HG03064 (cell line): ENCODE measurements at regions not wholly inside any gene's neighbourhood (a gene's known extent, or its start where the extent isn't known, plus 50 kb on each side); places are given as distances from the start of the nearest gene placed in this dataset.

Source experiments
- ATAC-seq: cut with Tn5 transposase; IDR thresholded peaks from one replicate; pipeline ENCODE4 v1.9.1; 2021; ENCODE audit warnings: low read depth; ENCODE audit not compliant: unreplicated experiment

GRCh38 chr12:38985961-38986360 is 80.6 kb upstream of the CPNE8 start:
- ATAC-seq: no peak

GRCh38 chr12:38984388-38984787 is 79.0 kb upstream of the CPNE8 start:
- ATAC-seq: no peak

- no peak for ATAC-seq
These were observed 77.8 kb upstream of the CPNE8 start for GRCh38 chr12:38983117-38983571.

- ATAC-seq: no peak
These were observed 71.7 kb upstream of the CPNE8 start for GRCh38 chr12:38977132-38977531.

GRCh38 chr12:38969706-38970105 is 64.3 kb upstream of the CPNE8 start:
- ATAC-seq: no peak

- ATAC-seq: no peak
These were observed 56.3 kb upstream of the CPNE8 start for GRCh38 chr12:38961683-38962082.

- no peak for ATAC-seq
These were observed 55.6 kb upstream of the CPNE8 start for GRCh38 chr12:38961012-38961411.

GRCh38 chr12:38956337-38956736 is 50.9 kb upstream of the CPNE8 start:
- no peak for ATAC-seq
